ENCODE measurements at regions not wholly inside any gene's neighbourhood (a gene's known extent, or its start where the extent isn't known, plus 50 kb on each side); places are given as distances from the start of the nearest gene placed in this dataset.
"Not testable (repeated sequence)": the region's sequence is repeated elsewhere in the genome, so short reads cannot be mapped to it uniquely, and the experiment has no call there.

DNA sequence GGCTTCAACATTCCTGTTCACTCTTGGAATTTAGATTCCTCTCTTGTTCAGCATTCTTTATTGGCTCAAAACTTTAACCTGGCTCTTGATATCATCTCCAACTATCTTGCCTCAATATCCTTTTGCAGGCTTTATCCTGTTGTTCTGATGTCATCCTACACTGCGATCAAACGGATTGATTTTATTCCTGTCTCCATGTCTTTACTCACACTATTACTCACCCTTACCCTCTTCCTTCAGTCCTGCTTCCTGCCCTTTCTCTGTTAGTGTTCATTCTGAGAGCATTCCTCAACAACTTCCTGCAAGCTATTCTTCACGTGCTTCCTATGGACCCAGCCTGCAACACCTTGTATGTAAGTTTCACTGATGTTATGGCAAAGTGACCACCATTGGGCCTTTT, 264.7 kb downstream of the RNF152 start:
- H3K4me3 ChIP-seq, result no peak overlapping the region
- no peak overlapping the region for H3K27ac ChIP-seq
- DNase-seq, result no peak
- H3K9me3 ChIP-seq, result no peaks in the 10 kb centered on the region
- H3K36me3 ChIP-seq, result no peaks in the 10 kb centered on the region
- intact Hi-C loops (cut with DNase I), result no loop called here
- no peaks in the 10 kb centered on the region for H3K27me3 ChIP-seq
- H3K4me1 ChIP-seq (ENCODE audit: insufficient read depth), result no peaks in the 10 kb centered on the region
- 50 to 56% (median 52%) methylated on average over 3 of the region's 3 CpGs for WGBS, 3 donors
- TF ChIP-seq, protein P1, sequence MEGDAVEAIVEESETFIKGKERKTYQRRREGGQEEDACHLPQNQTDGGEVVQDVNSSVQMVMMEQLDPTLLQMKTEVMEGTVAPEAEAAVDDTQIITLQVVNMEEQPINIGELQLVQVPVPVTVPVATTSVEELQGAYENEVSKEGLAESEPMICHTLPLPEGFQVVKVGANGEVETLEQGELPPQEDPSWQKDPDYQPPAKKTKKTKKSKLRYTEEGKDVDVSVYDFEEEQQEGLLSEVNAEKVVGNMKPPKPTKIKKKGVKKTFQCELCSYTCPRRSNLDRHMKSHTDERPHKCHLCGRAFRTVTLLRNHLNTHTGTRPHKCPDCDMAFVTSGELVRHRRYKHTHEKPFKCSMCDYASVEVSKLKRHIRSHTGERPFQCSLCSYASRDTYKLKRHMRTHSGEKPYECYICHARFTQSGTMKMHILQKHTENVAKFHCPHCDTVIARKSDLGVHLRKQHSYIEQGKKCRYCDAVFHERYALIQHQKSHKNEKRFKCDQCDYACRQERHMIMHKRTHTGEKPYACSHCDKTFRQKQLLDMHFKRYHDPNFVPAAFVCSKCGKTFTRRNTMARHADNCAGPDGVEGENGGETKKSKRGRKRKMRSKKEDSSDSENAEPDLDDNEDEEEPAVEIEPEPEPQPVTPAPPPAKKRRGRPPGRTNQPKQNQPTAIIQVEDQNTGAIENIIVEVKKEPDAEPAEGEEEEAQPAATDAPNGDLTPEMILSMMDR (IDR thresholded peaks at IDR 0.05), result no peak
- TF ChIP-seq POLR2A (IDR thresholded peaks at IDR 0.05) (no peak), EP300 (IDR thresholded peaks at IDR 0.05) (no peak)

DNA sequence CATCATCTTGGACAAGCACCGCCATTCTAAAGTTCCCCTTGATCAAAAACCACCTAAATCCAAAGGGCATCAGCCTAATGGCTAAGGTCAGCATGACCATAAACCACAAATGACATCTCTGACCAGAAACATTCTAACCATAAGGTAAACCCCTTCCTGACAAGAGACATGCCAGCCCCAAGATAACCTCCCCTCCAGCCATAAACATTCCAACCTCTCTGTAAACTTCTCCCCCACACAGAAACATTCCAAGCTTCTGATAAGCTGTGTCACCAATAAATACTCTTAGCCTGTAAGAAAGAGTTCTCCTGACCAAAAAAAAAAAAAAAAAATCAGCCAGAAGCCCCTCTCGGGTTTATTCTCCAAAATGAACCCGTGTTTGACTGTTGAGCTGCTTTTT, 268.2 kb downstream of the RNF152 start:
- H3K4me1 ChIP-seq (ENCODE audit: insufficient read depth); DNase-seq; H3K36me3 ChIP-seq; H3K27ac ChIP-seq; intact Hi-C loops (cut with DNase I); H3K9me3 ChIP-seq; H3K4me3 ChIP-seq; H3K27me3 ChIP-seq: not testable (repeated sequence)
- WGBS, 3 donors, result 84 to 90% (median 89%) methylated on average over 3 of the region's 3 CpGs

DNA sequence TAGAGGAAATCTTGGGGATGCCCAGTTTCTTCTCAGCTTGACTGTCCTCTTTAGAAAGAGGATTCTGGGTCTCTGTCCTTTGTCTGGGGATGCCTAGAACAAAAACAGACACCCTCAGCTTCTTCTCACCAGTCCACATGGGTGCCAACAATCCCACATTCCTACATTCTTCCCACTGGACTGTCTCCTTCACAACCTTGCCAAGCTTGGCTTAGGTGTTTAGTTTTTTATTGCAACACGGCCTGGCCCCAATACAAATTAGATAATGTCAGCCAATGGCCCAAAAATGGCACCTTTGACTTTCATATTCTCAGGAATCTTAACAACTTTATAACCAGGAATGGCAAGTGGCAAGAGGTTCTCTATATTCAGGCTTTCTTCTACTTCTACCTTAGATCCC, 273.0 kb downstream of the RNF152 start:
- Histone ChIP-seq H3K4me3 (no peak overlapping the region), H3K27ac (no peak overlapping the region), H3K9me3 (no peaks in the 10 kb centered on the region), H3K4me1 (ENCODE audit: insufficient read depth) (no peaks in the 10 kb centered on the region), H3K27me3 (no peaks in the 10 kb centered on the region), H3K36me3 (no peaks in the 10 kb centered on the region)
- no peak for DNase-seq
- TF ChIP-seq EP300 (IDR thresholded peaks at IDR 0.05) (no peak), POLR2A (IDR thresholded peaks at IDR 0.05) (no peak)
- TF ChIP-seq, protein P1 (IDR thresholded peaks at IDR 0.05), result no peak
- WGBS, 3 donors, result 54 to 90% (median 87%) methylated on average over 1 of the region's 1 CpG
- intact Hi-C loops (cut with DNase I), result no loop called here

DNA sequence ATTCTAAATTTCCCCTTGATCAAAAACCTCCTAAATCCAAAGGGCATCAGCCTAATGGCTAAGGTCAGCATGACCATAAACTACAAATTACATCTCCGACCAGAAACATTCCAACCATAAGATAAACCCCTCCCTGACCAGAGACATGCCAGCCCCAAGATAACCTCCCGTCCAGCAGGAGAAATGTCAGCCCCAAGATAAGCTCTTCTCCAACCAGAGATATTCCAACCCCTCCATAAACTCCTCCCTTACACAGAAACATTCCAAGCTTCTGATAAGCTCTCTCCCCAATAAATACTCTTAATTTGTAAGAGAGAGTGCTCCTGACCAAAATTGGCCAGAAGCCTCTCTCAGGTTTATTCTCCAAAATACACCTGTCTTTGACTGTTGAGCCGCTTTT, 274.0 kb downstream of the RNF152 start:
- no peak for DNase-seq
- WGBS, 3 donors, result 56 to 62% (median 57%) methylated on average over 3 of the region's 3 CpGs
- no peaks in the 10 kb centered on the region for H3K36me3 ChIP-seq
- TF ChIP-seq EP300 (IDR thresholded peaks at IDR 0.05), result no peak
- TF ChIP-seq POLR2A (IDR thresholded peaks at IDR 0.05), result no peak
- TF ChIP-seq, protein P1 (IDR thresholded peaks at IDR 0.05), result no peak
- no peak overlapping the region for H3K27ac ChIP-seq
- no peaks in the 10 kb centered on the region for H3K9me3 ChIP-seq
- intact Hi-C loops (cut with DNase I), result no loop called here
- H3K27me3 ChIP-seq, result no peaks in the 10 kb centered on the region
- no peak overlapping the region for H3K4me3 ChIP-seq
- H3K4me1 ChIP-seq (ENCODE audit: insufficient read depth), result no peaks in the 10 kb centered on the region

DNA sequence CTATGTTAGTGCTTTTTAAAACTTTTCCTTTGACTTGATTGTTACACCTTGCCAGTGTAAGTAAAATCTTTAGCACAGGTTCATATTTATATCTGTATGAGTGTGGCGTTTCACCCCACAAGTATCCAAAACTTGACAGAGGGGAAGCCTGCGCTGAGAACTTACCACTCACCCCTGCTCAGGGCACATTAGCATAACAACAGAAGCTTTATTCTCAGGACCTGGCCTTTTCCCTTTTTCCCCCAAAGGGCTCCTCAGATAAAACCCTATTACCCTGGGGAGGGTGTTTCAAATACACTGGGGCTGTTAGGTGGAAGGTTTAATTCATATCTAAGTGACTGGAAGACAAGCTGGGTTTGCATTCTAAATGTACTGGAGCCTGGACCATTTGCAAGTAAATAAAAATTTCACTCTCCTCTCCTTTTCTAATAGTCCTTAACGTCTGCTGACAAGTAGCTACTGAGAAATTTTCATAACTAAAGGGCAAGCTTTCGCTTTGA, 276.6 kb downstream of the RNF152 start:
- Histone ChIP-seq H3K27ac (no peak overlapping the region), H3K9me3 (no peaks in the 10 kb centered on the region), H3K27me3 (no peaks in the 10 kb centered on the region), H3K4me3 (no peak overlapping the region), H3K4me1 (ENCODE audit: insufficient read depth) (no peaks in the 10 kb centered on the region), H3K36me3 (no peaks in the 10 kb centered on the region)
- WGBS, 3 donors, result 87 to 98% (median 94%) methylated on average over 4 of the region's 4 CpGs
- TF ChIP-seq POLR2A (IDR thresholded peaks at IDR 0.05) (no peak), EP300 (IDR thresholded peaks at IDR 0.05) (no peak)
- TF ChIP-seq, protein P1 (IDR thresholded peaks at IDR 0.05), result no peak
- no peak for DNase-seq
- intact Hi-C loops (cut with DNase I), result no loop called here

All from ovary (tissue), 7 donors.